COLO668 (cell line): ENCODE measurements at regions not wholly inside any gene's neighbourhood (a gene's known extent, or its start where the extent isn't known, plus 50 kb on each side); places are given as distances from the start of the nearest gene placed in this dataset.

ENCODE experiments used
- DNase-seq: peaks from one replicate; lab custom pipeline; 2025; ENCODE audit not compliant: unreplicated experiment; lab: John Stamatoyannopoulos, UW

- DNase-seq: no peak
Measured at GRCh38 chr5:160960592-160960991, 108.6 kb upstream of the ATP10B start.

GRCh38 chr5:160959804-160960203 is 107.8 kb upstream of the ATP10B start:
- DNase-seq: no peak

GRCh38 chr5:160957312-160957861 is 105.4 kb upstream of the ATP10B start:
- DNase-seq: no peak

GRCh38 chr5:160956051-160956450 is 104.0 kb upstream of the ATP10B start:
- no peak for DNase-seq

- DNase-seq: no peak
Measured at GRCh38 chr5:160950311-160950710, 98.3 kb upstream of the ATP10B start.

GRCh38 chr5:160940725-160941124 is 88.7 kb upstream of the ATP10B start:
- DNase-seq: no peak

- DNase-seq: no peak
Measured at GRCh38 chr5:160938532-160938931, 86.5 kb upstream of the ATP10B start.

- DNase-seq: no peak
Measured at GRCh38 chr5:160937570-160937969, 85.6 kb upstream of the ATP10B start.

- DNase-seq: no peak
Measured at GRCh38 chr5:160935776-160936175, 83.8 kb upstream of the ATP10B start.

- no peak for DNase-seq
Measured at GRCh38 chr5:160931283-160931682, 79.3 kb upstream of the ATP10B start.

- DNase-seq: no peak
Measured at GRCh38 chr5:160930406-160930805, 78.4 kb upstream of the ATP10B start.

- no peak for DNase-seq
Measured at GRCh38 chr5:160929906-160930305, 77.9 kb upstream of the ATP10B start.

GRCh38 chr5:160929360-160929759 is 77.3 kb upstream of the ATP10B start:
- no peak for DNase-seq

- DNase-seq: peak; percentile 39
Measured at GRCh38 chr5:160926428-160926827, 74.4 kb upstream of the ATP10B start.

- DNase-seq: no peak
Measured at GRCh38 chr5:160925281-160925680, 73.3 kb upstream of the ATP10B start.

- DNase-seq: peak; percentile 2
Measured at GRCh38 chr5:160923936-160924710, 72.1 kb upstream of the ATP10B start.

- DNase-seq: no peak
Measured at GRCh38 chr5:160923411-160923810, 71.4 kb upstream of the ATP10B start.

GRCh38 chr5:160922311-160922710 is 70.3 kb upstream of the ATP10B start:
- no peak for DNase-seq

GRCh38 chr5:160921423-160922285 is 69.6 kb upstream of the ATP10B start:
- no peak for DNase-seq

- DNase-seq: no peak
Measured at GRCh38 chr5:160919626-160920025, 67.6 kb upstream of the ATP10B start.

GRCh38 chr5:160918386-160918785 is 66.4 kb upstream of the ATP10B start:
- DNase-seq: no peak

- no peak for DNase-seq
Measured at GRCh38 chr5:160906090-160906489, 54.1 kb upstream of the ATP10B start.
